ENCODE measurements at regions not wholly inside any gene's neighbourhood (a gene's known extent, or its start where the extent isn't known, plus 50 kb on each side); places are given as distances from the start of the nearest gene placed in this dataset.

DNA sequence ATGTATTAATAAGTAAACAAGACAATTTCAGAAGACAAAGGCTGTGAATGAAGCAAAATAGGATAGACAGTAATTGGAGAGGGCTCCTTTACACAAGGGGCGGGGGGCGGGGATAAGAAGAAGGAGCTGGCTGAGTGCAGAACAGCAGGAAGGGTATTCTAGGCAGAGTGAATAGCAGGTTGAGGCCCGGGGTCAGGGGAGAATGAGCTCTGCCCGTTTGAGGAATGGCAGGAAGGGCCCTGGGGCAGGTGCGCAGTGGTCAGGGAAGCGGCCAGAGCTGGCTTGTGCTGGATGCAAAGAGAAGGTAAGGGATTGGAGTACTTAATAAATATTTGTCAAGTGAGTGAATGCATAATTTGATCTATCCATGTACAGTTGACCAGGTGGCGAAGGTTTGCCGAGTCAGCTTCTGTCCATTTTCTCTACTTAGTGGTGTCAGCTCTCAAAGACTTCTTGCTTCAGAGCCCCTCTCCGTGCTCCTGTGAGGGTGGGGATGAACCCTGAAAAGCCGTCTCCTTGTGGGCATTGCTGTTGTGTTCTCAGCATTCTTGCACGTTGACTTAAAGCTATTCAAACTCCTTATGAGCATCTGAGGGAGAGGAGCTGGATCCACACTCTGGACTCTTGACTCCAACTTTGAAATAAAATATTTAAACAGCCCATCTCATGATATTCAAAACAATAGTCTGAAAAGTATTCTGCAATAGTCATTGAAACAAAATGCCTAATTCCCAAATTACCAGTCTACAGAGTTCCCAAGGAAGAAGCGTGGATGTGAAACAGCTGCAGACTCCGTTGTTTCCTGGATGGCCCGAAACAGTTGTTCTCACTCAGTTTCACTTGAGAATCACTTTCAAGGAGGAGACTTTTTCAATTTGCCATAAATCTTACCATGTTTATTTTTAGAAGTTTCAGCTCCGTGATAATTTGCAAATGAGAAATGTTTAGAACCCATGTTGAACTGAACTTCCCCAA lies 105.1 kb downstream of the EDN3 start:
- TF ChIP-seq, protein P1, sequence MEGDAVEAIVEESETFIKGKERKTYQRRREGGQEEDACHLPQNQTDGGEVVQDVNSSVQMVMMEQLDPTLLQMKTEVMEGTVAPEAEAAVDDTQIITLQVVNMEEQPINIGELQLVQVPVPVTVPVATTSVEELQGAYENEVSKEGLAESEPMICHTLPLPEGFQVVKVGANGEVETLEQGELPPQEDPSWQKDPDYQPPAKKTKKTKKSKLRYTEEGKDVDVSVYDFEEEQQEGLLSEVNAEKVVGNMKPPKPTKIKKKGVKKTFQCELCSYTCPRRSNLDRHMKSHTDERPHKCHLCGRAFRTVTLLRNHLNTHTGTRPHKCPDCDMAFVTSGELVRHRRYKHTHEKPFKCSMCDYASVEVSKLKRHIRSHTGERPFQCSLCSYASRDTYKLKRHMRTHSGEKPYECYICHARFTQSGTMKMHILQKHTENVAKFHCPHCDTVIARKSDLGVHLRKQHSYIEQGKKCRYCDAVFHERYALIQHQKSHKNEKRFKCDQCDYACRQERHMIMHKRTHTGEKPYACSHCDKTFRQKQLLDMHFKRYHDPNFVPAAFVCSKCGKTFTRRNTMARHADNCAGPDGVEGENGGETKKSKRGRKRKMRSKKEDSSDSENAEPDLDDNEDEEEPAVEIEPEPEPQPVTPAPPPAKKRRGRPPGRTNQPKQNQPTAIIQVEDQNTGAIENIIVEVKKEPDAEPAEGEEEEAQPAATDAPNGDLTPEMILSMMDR (conservative IDR thresholded peaks at IDR 0.05; ENCODE audit: low read depth, low read length), result no peak
- no peak for TF ChIP-seq POLR2A (IDR thresholded peaks at IDR 0.05; ENCODE audit: low read depth, low read length)
- TF ChIP-seq, protein P2, sequence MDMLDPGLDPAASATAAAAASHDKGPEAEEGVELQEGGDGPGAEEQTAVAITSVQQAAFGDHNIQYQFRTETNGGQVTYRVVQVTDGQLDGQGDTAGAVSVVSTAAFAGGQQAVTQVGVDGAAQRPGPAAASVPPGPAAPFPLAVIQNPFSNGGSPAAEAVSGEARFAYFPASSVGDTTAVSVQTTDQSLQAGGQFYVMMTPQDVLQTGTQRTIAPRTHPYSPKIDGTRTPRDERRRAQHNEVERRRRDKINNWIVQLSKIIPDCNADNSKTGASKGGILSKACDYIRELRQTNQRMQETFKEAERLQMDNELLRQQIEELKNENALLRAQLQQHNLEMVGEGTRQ (IDR thresholded peaks at IDR 0.05; ENCODE audit: low read depth, low read length), result no peak
- no peak for TF ChIP-seq MXI1 (IDR thresholded peaks at IDR 0.05; ENCODE audit: borderline replicate concordance, low read depth, low read length)
- TF ChIP-seq RAD21 (IDR thresholded peaks at IDR 0.05; ENCODE audit: low read length), result no peak
- TF ChIP-seq RFX5 (IDR thresholded peaks at IDR 0.05; ENCODE audit: low read depth, low read length), result no peak
- TF ChIP-seq CEBPB (IDR thresholded peaks at IDR 0.05; ENCODE audit: low read depth, low read length), result no peak
- no peak for TF ChIP-seq FOS (IDR thresholded peaks at IDR 0.05; ENCODE audit: low read depth, low read length)
- no peak for TF ChIP-seq RCOR1 (IDR thresholded peaks at IDR 0.05; ENCODE audit: insufficient replicate concordance, low read length)
- no peak for TF ChIP-seq CHD1 (IDR thresholded peaks at IDR 0.05; ENCODE audit: low read depth, low read length)
- TF ChIP-seq, protein P3, sequence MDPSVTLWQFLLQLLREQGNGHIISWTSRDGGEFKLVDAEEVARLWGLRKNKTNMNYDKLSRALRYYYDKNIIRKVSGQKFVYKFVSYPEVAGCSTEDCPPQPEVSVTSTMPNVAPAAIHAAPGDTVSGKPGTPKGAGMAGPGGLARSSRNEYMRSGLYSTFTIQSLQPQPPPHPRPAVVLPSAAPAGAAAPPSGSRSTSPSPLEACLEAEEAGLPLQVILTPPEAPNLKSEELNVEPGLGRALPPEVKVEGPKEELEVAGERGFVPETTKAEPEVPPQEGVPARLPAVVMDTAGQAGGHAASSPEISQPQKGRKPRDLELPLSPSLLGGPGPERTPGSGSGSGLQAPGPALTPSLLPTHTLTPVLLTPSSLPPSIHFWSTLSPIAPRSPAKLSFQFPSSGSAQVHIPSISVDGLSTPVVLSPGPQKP (IDR thresholded peaks at IDR 0.05; ENCODE audit: borderline replicate concordance, low read depth, low read length), result no peak
- no peak for TF ChIP-seq MAFK (IDR thresholded peaks at IDR 0.05; ENCODE audit: low read depth, low read length)
- no peak for TF ChIP-seq NFE2L2 (IDR thresholded peaks at IDR 0.05; ENCODE audit: low read depth, low read length)
